GM23338 (cell line): ENCODE measurements at regions not wholly inside any gene's neighbourhood (a gene's known extent, or its start where the extent isn't known, plus 50 kb on each side); places are given as distances from the start of the nearest gene placed in this dataset.

ENCODE experiments used
- ATAC-seq: fragments of 200-7000 bp; cut with Tn5 transposase; 3 replicates; pipeline ENCODE4 v1.9.1; 2020
- DNase-seq: peaks from one replicate; pipeline ENCODE4 v3.0.0-alpha.2; 2015; ENCODE audit warnings: low spot score
- H2AFZ ChIP-seq: fragments of 200-600 bp; sonication (generic); 2 replicates; pipeline ENCODE4 v1.8.0; 2016; ENCODE audit warnings: antibody characterized with exemption, mild to moderate bottlenecking, moderate library complexity
- H3F3A ChIP-seq: fragments of 200-600 bp; sonication (generic); replicated peaks from 2 replicates; pipeline ENCODE4 v1.8.0; 2017; ENCODE audit warnings: antibody characterized with exemption, mixed run types, low read depth
- H3K27ac ChIP-seq: fragments of 200-600 bp; sonication (generic); 2 replicates; pipeline ENCODE4 v1.6.1; 2016; ENCODE audit warnings: low read depth
- H3K27me3 ChIP-seq: fragments of 200-600 bp; sonication (generic); 2 replicates; pipeline ENCODE4 v1.8.0; 2016; ENCODE audit warnings: mild to moderate bottlenecking, mixed run types, moderate library complexity; ENCODE audit not compliant: insufficient read depth
- H3K36me3 ChIP-seq: fragments of 200-600 bp; sonication (generic); 2 replicates; pipeline ENCODE4 v1.8.0; 2016; ENCODE audit warnings: mild to moderate bottlenecking; ENCODE audit not compliant: insufficient read depth
- H3K4me1 ChIP-seq: fragments of 200-600 bp; sonication (generic); 2 replicates; pipeline ENCODE4 v1.8.0; 2016; ENCODE audit warnings: mild to moderate bottlenecking, moderate library complexity; ENCODE audit not compliant: insufficient read depth
- H3K4me2 ChIP-seq: fragments of 200-600 bp; sonication (generic); 2 replicates; pipeline ENCODE4 v1.7.1; 2017; ENCODE audit warnings: mixed run types
- H3K4me3 ChIP-seq: fragments of 200-600 bp; sonication (generic); 2 replicates; pipeline ENCODE4 v1.6.1; 2016; ENCODE audit warnings: mixed run types
- H3K79me2 ChIP-seq: fragments of 200-600 bp; sonication (generic); replicated peaks from 2 replicates; pipeline ENCODE4 v1.8.0; 2017; ENCODE audit warnings: mild to moderate bottlenecking; ENCODE audit not compliant: insufficient read depth
- H3K9me2 ChIP-seq: fragments of 200-600 bp; sonication (generic); 2 replicates; pipeline ENCODE4 v1.8.0; 2017; ENCODE audit not compliant: insufficient read depth
- H4K20me1 ChIP-seq: fragments of 200-600 bp; sonication (generic); replicated peaks from 2 replicates; pipeline ENCODE4 v1.8.0; 2017; ENCODE audit warnings: mild to moderate bottlenecking; ENCODE audit not compliant: insufficient read depth
- H3K27ac Mint-ChIP-seq: 2 replicates; pipeline ENCODE4 v1.8.0; 2020; ENCODE audit warnings: inconsistent platforms, mild to moderate bottlenecking, moderate library complexity, mixed read lengths
- H3K27me3 Mint-ChIP-seq: 3 replicates; pipeline ENCODE4 v1.8.0; 2022; ENCODE audit warnings: low read depth, mild to moderate bottlenecking, moderate library complexity, mixed read lengths, inconsistent platforms; ENCODE audit not compliant: insufficient read depth, poor library complexity
- H3K36me3 Mint-ChIP-seq: 3 replicates; pipeline ENCODE4 v1.8.0; 2021; ENCODE audit warnings: low read depth, mild to moderate bottlenecking, inconsistent platforms, moderate library complexity, mixed read lengths
- H3K4me1 Mint-ChIP-seq: 3 replicates; pipeline ENCODE4 v1.8.0; 2020; ENCODE audit warnings: mild to moderate bottlenecking, inconsistent platforms, mixed read lengths
- H3K4me3 Mint-ChIP-seq: 3 replicates; pipeline ENCODE4 v1.8.0; 2021; ENCODE audit warnings: moderate library complexity, mild to moderate bottlenecking, inconsistent platforms, mixed read lengths
- H3K9me3 Mint-ChIP-seq: 3 replicates; pipeline ENCODE4 v1.8.0; 2020; ENCODE audit warnings: moderate library complexity, mild to moderate bottlenecking, inconsistent platforms, mixed read lengths
- EZH2 ChIP-seq: fragments of 200-600 bp; sonication (generic); IDR thresholded peaks from one replicate; pipeline ENCODE4 v1.8.0; 2017; ENCODE audit warnings: antibody characterized with exemption, mild to moderate bottlenecking, low read depth; ENCODE audit not compliant: unreplicated experiment
- EZH2phosphoT487 ChIP-seq: fragments of 200-600 bp; sonication (generic); IDR thresholded peaks from one replicate; pipeline ENCODE4 v1.8.1; 2018; ENCODE audit warnings: antibody characterized with exemption; ENCODE audit not compliant: unreplicated experiment
- JUNB ChIP-seq: IDR thresholded peaks from one replicate; pipeline ENCODE4 v1.6.1; 2016; ENCODE audit warnings: antibody characterized with exemption; ENCODE audit not compliant: unreplicated experiment
- NANOG ChIP-seq: IDR thresholded peaks from 2 replicates; pipeline ENCODE4 v1.6.1; 2016; ENCODE audit warnings: antibody characterized with exemption, borderline replicate concordance
- POLR2AphosphoS5 ChIP-seq: IDR thresholded peaks from 2 replicates; pipeline ENCODE4 v1.6.1; 2016; ENCODE audit warnings: antibody characterized with exemption, low read depth
- STAT1 ChIP-seq: IDR thresholded peaks from one replicate; pipeline ENCODE4 v1.6.1; 2016; ENCODE audit warnings: antibody characterized with exemption; ENCODE audit not compliant: unreplicated experiment
- ZNF114 ChIP-seq: fragments of 250-450 bp; sonication (Bioruptor Pico); IDR thresholded peaks from 2 replicates; pipeline ENCODE4 v1.5.0; 2020; ENCODE audit warnings: mild to moderate bottlenecking, moderate library complexity
- ZNF331 ChIP-seq: fragments of 250-450 bp; sonication (Bioruptor Pico); IDR thresholded peaks from 2 replicates; pipeline ENCODE4 v1.5.0; 2020; ENCODE audit warnings: low read depth, mild to moderate bottlenecking, moderate library complexity
- TF ChIP-seq, protein P1 (sequence below): fragments of 250-450 bp; sonication (Bioruptor Pico); IDR thresholded peaks from 2 replicates; pipeline ENCODE4 v1.5.0; 2020; ENCODE audit warnings: mild to moderate bottlenecking, moderate library complexity
- TF ChIP-seq, protein P2 (sequence below): IDR thresholded peaks from 2 replicates; pipeline ENCODE4 v1.6.1; 2016; ENCODE audit warnings: antibody characterized with exemption

DNA sequence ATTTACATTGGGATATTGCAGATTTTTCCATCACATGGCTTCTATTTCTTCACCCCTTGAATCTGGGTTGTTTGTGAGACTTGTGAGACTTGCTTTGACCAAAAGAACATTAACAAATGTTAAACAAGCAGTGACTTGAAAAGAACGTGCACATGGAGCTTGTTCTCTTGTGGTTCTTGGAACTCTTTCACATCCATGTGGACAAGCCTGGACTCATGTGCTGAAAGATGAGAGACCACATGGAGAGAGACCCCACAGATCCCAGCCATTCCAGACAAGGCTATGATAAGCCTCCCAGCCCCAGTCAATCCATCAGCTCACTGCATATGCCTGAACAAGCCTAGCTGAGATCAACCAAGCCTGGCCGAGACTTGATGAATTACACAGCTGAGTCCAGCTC, 1365.7 kb upstream of the GJE1 start (continued):
- TF ChIP-seq, protein P1, sequence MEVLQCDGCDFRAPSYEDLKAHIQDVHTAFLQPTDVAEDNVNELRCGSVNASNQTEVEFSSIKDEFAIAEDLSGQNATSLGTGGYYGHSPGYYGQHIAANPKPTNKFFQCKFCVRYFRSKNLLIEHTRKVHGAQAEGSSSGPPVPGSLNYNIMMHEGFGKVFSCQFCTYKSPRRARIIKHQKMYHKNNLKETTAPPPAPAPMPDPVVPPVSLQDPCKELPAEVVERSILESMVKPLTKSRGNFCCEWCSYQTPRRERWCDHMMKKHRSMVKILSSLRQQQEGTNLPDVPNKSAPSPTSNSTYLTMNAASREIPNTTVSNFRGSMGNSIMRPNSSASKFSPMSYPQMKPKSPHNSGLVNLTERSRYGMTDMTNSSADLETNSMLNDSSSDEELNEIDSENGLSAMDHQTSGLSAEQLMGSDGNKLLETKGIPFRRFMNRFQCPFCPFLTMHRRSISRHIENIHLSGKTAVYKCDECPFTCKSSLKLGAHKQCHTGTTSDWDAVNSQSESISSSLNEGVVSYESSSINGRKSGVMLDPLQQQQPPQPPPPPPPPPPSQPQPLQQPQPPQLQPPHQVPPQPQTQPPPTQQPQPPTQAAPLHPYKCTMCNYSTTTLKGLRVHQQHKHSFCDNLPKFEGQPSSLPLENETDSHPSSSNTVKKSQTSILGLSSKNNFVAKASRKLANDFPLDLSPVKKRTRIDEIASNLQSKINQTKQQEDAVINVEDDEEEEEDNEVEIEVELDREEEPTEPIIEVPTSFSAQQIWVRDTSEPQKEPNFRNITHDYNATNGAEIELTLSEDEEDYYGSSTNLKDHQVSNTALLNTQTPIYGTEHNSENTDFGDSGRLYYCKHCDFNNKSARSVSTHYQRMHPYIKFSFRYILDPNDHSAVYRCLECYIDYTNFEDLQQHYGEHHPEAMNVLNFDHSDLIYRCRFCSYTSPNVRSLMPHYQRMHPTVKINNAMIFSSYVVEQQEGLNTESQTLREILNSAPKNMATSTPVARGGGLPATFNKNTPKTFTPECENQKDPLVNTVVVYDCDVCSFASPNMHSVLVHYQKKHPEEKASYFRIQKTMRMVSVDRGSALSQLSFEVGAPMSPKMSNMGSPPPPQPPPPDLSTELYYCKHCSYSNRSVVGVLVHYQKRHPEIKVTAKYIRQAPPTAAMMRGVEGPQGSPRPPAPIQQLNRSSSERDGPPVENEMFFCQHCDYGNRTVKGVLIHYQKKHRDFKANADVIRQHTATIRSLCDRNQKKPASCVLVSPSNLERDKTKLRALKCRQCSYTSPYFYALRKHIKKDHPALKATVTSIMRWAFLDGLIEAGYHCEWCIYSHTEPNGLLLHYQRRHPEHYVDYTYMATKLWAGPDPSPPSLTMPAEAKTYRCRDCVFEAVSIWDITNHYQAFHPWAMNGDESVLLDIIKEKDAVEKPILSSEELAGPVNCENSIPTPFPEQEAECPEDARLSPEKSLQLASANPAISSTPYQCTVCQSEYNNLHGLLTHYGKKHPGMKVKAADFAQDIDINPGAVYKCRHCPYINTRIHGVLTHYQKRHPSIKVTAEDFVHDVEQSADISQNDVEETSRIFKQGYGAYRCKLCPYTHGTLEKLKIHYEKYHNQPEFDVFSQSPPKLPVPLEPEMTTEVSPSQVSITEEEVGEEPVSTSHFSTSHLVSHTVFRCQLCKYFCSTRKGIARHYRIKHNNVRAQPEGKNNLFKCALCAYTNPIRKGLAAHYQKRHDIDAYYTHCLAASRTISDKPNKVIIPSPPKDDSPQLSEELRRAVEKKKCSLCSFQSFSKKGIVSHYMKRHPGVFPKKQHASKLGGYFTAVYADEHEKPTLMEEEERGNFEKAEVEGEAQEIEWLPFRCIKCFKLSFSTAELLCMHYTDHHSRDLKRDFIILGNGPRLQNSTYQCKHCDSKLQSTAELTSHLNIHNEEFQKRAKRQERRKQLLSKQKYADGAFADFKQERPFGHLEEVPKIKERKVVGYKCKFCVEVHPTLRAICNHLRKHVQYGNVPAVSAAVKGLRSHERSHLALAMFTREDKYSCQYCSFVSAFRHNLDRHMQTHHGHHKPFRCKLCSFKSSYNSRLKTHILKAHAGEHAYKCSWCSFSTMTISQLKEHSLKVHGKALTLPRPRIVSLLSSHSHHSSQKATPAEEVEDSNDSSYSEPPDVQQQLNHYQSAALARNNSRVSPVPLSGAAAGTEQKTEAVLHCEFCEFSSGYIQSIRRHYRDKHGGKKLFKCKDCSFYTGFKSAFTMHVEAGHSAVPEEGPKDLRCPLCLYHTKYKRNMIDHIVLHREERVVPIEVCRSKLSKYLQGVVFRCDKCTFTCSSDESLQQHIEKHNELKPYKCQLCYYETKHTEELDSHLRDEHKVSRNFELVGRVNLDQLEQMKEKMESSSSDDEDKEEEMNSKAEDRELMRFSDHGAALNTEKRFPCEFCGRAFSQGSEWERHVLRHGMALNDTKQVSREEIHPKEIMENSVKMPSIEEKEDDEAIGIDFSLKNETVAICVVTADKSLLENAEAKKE (CRISPR knock-in tag) = no peak
- TF ChIP-seq NANOG (no peak), ZNF331 (CRISPR knock-in tag) (no peak), EZH2 (no peak), EZH2phosphoT487 (no peak), STAT1 (no peak), JUNB (no peak)
- TF ChIP-seq, protein P2, sequence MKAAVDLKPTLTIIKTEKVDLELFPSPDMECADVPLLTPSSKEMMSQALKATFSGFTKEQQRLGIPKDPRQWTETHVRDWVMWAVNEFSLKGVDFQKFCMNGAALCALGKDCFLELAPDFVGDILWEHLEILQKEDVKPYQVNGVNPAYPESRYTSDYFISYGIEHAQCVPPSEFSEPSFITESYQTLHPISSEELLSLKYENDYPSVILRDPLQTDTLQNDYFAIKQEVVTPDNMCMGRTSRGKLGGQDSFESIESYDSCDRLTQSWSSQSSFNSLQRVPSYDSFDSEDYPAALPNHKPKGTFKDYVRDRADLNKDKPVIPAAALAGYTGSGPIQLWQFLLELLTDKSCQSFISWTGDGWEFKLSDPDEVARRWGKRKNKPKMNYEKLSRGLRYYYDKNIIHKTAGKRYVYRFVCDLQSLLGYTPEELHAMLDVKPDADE = no peak

DNA sequence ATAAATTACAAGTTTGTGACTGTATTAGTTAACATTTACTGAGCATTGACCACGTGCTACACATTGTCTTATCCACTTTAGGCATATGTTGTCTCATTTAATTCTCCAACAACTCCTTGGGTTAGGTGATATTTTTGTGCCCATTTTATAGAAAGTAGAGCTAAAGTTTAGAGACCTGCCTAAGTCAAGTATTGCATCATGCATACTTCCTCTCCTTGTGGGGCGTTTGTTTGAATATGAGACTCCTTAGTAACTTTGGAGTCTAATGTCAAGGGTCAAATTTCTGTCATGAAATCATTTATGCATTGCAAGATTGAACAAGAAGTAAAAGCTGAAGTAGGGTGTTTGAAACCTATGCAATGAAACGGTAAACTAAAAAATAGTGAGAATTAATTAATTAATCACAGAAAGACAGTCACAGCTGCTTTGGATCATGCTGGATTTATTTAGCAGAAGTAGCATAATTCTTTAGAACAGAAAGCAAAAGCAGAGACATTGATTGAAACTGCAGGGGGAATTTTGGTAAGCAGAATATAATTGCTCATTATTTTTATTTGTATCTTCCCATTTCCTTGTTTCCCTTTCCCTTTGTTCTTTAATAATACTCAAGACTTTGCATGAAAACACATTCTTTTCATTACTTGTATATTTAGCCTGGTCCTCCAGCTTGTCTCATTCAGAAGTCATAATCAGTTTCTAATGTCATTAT, 1374.4 kb upstream of the GJE1 start:
- Mint-ChIP-seq H3K4me1 (peaks cover 6% of the 10 kb centered on the region; the same call in 2 of the 3 replicates), H3K36me3 (peaks cover 9% of the 10 kb centered on the region; the same call in 2 of the 3 replicates), H3K4me3 (no peak overlapping the region), H3K9me3 (peaks cover 6% of the 10 kb centered on the region; the same call in 2 of the 3 replicates), H3K27me3 (peaks cover 1% of the 10 kb centered on the region), H3K27ac (peak overlapping the region; percentile 42; the same call in 1 of the 2 replicates)
- Histone ChIP-seq H4K20me1 (no peaks in the 10 kb centered on the region), H3K27me3 (no peaks in the 10 kb centered on the region), H3F3A (no peaks in the 10 kb centered on the region), H3K4me2 (peak overlapping the region; percentile 58), H3K9me2 (no peaks in the 10 kb centered on the region), H3K36me3 (no peaks in the 10 kb centered on the region), H2AFZ (no peak overlapping the region), H3K4me3 (no peak overlapping the region), H3K4me1 (peaks cover 7% of the 10 kb centered on the region; the same call in 1 of the 2 replicates), H3K79me2 (no peaks in the 10 kb centered on the region), H3K27ac (no peak overlapping the region)
- DNase-seq (no peak), ATAC-seq (no peak)
- 0 out of 2 replicates have a peak, but pooled peaks have one; percentile 25 for TF ChIP-seq NANOG
- no peak for TF ChIP-seq POLR2AphosphoS5
- TF ChIP-seq ZNF114 (CRISPR knock-in tag) = no peak
